ENCODE measurements at regions not wholly inside any gene's neighbourhood (a gene's known extent, or its start where the extent isn't known, plus 50 kb on each side); places are given as distances from the start of the nearest gene placed in this dataset.

DNA sequence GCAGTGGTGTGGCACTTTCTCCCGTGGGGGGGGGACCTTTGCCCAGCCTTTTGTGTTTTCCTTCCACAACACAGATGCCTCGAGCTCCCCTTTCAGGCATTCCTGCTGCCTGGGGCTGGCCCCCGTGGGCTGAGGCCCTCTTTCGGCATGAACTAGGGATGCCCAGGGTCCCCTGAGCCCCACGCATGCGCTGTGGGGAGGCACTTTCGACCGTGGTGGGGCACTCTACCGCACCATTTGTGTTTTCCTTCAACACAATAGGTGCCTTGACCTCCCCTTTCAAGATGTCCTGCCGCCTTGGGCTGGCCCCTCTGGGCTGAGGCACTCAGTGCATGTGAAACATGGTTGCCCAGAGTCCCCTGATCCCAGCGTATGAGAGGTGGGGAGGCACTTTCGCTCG, 363.7 kb downstream of the ALG10 start:
- TF ChIP-seq POLR2A (IDR thresholded peaks at IDR 0.05): no peak
- TF ChIP-seq, protein P1, sequence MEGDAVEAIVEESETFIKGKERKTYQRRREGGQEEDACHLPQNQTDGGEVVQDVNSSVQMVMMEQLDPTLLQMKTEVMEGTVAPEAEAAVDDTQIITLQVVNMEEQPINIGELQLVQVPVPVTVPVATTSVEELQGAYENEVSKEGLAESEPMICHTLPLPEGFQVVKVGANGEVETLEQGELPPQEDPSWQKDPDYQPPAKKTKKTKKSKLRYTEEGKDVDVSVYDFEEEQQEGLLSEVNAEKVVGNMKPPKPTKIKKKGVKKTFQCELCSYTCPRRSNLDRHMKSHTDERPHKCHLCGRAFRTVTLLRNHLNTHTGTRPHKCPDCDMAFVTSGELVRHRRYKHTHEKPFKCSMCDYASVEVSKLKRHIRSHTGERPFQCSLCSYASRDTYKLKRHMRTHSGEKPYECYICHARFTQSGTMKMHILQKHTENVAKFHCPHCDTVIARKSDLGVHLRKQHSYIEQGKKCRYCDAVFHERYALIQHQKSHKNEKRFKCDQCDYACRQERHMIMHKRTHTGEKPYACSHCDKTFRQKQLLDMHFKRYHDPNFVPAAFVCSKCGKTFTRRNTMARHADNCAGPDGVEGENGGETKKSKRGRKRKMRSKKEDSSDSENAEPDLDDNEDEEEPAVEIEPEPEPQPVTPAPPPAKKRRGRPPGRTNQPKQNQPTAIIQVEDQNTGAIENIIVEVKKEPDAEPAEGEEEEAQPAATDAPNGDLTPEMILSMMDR (IDR thresholded peaks at IDR 0.05): no peak

Measured in thyroid gland (tissue), 4 donors.